Activated naive CD4-positive, alpha-beta T cell (primary cell): ENCODE measurements at regions not wholly inside any gene's neighbourhood (a gene's known extent, or its start where the extent isn't known, plus 50 kb on each side); places are given as distances from the start of the nearest gene placed in this dataset.

Experiments used
- DNase-seq, 4 experiments: peaks; one replicate each; lab custom pipeline; 2025; lab: John Stamatoyannopoulos, UW

DNA sequence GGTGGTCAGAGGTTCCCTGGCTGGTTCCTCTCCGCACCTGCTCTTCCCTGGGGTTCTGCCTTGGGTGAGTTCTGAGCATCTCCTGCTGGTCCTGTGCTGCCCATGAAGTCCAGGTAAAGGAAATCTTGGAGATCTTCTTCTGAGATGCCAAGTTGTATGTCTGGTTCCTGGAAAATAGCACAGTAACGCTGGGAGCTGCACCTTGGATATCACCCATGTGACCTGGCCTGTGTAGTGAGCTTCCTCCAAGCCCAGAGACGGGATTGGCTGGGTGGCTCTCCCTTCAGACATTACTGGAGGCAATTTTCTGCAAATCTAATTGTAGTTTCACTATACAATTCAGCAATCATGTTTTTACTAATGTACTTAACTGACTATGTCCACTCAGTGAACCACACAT, 1281.1 kb downstream of the TMEM121 start:
- no peak for DNase-seq

DNA sequence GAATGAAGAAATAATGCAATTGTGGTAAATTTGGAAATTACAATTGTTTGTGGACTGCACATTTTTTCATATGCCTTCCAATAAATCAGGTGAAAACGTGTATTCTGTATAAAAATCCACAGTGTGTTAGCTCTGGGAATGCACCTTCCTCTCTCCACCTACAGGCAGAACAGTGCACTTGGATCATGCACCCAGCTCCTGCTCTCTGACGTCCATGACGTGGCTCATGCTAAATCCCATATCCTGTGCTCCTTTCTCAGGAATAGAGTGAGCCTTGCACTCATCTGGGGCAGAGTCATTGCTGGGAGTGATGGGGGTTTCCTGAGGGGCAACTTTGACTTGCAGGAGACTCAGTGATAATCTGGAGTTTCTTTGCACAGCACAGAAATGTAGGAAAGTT, 1282.1 kb downstream of the TMEM121 start:
- no peak for DNase-seq

DNA sequence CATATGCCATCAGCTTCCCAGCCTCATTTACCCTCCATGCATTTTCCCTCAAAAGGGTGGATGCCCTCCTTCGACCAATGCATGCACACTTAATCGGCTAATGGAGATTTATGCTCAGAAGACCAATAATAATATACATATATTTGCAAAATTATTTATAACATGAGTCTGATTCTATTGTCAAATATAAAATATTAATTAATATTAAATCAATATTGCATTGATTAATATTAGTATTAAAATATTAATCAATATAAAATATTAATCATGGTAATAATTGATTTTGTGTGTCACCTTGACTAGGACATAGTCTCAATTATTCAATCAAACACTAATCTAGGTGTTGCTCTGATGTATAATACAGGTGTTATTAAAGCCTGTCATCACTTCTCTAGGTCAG, 1282.5 kb downstream of the TMEM121 start:
- no peak for DNase-seq

DNA sequence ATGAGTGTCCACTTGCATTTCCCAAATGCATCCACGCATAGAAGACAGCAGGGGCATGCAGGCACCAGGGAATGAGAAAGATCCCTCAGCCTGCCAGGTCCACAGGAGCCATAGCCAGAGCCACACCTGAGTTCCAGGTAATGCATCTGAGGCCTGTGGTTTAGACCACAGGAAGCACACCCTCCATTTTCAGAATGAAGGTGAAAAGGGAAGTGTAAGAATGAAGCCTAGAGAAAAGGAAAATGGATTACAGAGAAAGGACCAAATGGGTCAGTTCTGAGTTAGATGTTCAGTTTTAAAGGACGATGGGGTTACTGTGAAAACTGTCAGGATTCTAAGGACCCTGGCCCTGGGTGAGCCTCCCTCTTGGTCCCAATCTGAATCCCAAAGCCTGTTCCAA, 1283.2 kb downstream of the TMEM121 start:
- no peak for DNase-seq

DNA sequence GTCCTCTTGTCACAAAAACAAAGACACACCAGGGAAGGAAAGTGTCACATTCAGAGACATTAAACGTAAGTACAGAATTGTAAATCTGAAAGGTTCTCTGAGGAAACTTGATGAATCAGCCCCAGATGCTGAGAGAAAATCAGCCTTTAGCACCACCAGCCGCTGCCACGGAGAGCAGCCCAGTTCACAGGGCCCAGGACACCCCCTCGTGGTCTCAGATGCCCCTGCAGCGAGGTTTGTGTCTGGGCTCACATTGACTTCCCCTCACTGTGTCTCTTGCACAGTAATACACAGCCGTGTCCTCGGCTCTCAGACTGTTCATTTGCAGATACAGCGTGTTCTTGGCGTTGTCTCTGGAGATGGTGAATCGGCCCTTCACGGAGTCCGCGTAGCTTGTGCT, 1283.8 kb downstream of the TMEM121 start:
- DNase-seq = peak in 1 of 4 experiments; percentile 3

DNA sequence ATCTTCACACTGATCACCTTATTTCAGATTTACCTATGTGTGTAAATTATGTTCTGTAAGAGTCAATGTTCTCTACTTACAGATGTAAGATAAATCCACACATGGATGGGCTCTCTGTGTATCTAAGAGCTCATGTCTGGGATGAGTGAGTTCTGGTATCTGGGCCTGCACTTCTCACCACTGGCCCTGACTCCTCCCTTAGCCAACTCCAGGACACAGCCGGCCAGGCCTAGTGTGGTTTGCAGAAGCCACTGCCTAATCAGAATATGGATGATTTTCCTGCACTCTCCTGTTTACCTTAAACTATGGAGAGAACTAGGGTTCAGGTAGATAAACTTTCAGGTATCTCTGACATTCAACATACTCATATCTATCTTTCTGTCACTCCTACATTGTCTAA, 1284.8 kb downstream of the TMEM121 start:
- DNase-seq = no peak

DNA sequence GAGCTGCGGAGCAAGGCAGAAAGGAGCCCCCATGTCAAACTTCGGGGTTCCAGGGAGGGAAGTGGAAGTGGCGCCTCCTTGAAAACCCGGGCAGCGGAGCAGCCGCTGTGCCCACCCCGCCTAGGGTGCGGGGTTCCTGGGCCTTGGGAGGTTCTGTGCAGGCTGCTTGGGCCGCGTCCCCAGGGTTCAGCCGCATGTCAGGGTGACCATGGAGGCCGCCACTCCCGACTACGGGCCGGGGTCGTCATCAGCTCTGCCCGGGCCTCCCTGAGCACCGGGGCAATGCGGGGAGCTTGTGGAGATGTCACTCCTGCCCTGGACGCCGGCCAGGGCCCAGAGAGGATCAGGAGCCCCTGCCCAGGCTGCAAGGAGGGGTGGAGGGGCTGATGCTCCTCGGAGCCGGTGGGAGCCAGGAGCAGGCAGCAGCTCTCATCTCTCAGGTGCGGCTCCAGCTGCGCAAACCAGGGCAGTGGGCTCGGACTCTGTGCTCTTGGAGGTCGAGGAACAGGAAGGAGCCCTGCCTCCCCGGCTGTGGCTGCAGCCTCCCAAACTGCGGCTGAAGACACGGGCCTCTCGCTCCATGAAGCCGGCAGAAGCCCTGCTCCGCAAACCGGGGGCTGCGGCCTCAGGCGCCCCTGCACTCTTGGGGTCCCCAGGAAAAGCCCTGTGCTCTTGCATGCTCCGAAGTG, 1286.5 kb downstream of the TMEM121 start:
- no peak for DNase-seq

DNA sequence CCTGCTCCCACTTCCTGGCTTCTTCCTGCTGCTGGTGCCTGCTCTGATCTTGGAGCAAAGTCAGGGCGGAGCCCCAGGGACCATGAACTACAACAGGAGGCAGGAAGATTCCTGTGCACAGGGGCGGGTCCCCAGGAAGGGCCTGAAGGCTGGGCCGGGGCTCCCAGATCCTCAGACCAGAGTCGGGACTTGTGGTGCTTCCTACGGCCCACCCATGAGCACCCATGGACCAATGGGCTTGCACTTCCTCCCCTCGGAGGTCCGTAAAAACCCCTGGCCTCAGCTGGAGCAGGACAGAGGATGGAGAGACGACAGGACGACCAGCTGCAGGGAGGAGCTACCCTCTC, 1287.1 kb downstream of the TMEM121 start:
- no peak for DNase-seq

DNA sequence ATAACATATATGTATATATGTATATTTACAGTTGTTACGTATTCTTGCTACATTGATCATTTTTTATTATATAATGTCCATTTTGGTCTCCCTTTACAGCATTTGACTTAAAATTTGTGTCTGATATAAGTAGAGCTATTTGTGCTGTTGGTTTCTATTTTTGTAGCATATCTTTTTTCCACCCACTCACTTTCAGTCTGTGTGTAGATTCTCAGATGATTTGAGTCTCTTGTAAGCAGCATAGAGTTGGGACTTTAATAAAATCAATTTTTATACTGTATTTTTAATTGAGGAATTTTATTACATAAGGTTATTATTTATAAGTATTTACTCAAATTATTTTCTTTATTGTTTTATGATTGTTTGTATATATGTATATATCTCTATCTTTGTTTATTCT, 1293.7 kb downstream of the TMEM121 start:
- no peak for DNase-seq

DNA sequence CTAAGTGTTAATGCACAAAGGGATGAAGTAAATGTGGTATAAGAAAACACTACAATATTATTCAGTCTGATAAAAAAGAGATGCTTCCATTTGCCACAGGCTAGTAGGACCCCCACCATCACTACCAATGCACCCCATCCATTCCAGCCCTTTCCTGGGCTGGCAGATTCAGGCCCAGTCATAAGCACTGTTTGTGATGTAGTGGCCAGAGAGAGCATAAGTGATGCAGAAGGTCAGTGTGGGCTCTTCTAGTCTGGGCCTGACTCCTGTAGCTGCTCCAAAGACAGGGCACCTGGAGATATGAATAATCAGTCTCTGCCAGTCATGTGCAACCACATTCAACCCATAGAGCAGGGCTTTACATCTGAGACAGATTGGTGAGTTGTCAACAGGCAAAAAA, 1294.7 kb downstream of the TMEM121 start:
- DNase-seq = no peak

DNA sequence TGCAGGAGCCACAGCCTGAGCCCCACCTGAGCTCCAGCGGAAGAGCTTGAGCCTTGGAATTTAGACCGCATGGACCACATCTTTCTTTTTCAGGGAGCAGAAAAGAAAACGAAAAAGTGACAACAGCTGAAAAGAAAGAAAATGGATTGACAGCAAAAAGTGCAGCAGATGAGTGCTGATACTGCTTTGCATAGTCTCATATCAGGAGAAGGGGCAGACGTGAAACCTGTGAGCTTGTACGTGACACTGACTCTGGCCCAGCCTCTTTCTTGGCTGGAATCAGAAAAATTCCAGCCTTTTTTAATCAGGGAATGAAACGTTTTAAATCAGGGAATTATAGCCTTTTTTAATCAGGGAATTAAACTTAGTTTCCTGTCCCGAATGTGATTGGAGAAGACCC, 1296.5 kb downstream of the TMEM121 start:
- DNase-seq = no peak

DNA sequence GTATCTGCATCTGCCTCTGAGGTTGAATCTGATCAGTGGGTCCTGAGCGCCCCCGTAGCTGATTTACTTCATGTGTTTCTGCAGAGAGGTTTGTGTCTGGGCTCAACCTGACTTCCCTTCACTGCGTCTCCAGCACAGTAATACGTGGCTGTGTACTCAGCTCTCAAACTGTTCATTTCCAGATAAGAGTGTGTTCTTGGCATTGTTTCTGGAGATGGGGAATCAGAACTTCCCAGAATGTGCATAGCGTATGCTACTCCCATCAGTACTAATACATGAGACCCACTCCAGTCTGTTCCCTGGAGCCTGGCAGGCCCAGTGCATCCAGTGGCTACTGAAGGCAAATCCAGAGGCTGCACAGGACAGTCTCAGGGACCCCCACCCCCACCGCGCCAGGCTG, 1297.2 kb downstream of the TMEM121 start:
- DNase-seq = no peak

DNA sequence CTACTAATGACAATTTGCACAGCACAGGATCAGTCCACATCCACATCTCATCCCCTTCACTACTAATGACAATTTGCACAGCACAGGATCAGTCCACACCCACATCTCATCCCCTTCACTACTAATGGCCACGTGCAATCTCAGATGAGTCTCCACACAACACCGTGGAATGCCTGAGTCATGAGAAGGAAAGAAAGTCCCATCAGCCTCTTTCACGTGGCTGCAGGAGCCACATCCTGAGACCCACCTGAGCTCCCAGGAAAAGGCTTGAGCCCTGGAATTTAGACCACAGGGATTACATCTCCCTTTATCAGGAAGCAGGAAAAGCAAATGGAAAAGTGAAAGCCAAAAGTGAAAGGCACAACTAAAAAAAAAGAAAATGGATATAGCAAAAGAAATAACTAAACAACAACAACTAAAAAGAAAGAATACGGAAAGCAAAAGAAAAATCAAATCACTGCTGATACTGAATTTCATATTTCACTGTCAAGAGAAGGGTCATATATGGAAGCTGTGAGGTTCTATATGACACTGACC, 1300.5 kb downstream of the TMEM121 start:
- DNase-seq = no peak

DNA sequence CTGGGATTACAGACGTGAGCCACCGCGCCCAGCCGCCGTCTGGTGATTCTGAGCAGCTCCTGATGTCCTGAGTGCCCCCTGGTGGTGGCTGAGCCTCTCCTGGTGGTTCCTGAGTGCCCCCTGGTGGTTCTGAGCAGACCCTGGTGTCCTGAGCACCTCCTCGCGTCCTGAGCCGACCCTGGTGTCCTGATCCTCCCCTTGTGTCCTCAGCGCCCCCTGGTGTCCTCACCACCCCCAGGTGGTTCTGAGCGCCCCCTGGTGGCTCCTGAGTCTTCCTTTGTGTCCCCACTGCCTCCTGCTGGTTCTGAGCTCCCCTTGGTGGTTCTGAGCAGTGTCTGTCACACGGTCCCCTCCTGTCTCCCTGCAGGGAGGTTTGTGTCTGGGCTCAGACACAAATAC, 1304.9 kb downstream of the TMEM121 start:
- peak in 2 of 4 experiments; percentile 34 to 46 for DNase-seq

DNA sequence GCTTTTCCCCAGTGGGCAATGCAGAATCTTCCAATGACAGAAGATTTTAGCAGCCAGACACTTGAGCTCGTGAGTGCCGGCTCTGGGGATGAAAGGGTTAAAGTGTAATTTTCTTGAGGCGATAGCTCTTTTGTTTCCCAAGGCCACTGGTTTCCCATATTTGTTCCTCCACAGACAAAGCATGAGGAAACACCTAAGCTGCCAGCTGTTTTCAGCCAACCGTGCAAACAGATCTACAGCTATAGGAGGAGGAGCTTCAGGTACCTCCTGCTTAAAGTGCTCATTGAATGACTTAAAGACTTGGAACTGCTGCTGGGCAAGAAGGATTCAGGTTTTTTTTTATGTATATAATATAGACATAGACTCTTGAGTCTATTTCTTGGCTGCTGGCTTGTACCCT, 1311.5 kb downstream of the TMEM121 start:
- no peak for DNase-seq

DNA sequence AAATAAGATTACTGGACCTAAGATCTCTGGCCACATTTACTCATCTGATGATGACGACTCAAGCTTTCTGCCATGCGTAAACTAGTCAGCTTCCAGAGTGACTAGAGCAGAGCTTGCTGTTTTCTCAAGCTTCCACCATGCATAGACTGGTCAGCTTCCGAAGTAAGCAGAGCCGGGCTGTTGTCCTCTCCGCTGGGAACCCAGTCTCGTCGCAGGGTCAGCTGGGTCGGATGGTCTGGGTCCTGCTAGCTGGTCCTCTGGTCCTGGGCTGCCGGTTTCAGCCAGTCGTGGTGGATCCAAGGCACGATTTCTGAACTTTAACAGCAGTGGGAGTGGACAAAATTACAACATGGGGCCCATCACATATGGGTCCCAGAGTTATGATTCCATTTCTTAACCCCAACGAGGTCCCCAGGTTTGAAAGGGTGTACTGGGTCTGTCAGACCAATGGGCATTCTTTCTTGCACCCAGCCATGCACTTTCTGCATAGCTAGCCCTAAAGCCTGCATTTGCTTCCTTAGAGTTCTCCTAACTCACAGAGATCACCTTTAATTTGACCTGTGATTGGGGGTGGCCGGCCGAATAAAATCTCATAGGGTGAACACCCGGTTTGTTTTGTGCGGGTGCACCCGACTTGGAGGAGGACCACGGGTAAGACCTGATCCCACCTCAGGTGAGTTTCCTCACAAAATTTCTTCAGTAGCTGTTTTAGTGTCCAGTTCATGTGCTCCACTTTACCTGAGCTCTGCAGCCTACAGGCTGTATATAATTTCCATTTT, 1312.8 kb downstream of the TMEM121 start:
- DNase-seq = no peak

DNA sequence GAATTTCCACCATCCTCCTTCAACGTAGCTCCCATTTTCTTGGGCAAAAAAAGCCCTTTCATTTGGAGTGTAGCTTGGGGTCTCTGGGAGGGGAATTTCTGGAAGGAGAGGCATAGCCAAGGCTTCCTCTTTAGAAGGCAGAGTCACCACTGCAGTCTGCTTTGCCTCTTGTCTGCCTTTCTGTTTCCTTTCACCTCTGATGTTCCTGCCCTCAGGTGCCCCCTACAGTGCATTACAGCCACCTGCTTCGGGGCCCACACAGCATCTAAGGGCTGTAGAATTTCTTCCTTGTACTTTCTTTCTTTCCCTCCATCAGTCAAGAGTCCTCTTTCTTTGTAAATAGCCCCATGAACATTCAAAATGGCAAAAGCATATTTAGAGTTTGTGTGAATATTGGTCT, 1313.9 kb downstream of the TMEM121 start:
- DNase-seq = no peak

DNA sequence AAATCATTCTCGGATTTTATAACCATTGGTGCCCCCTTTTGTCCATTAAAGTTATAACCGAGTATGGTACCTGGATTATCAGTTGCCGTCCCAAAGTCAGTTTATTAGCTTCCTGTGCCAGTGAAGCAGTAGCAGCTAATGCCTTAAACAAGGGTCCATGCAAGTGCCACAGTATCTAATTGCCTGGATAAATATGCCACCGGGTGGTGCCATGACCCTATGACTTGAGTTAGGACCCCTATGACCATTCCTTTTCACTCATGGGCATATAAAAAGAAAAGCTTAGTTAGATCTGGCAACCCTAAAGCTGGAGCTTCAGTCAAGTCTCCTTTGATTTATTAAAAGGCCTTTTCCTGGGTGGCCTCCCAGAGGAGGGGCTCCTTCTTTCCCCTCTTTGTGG, 1314.6 kb downstream of the TMEM121 start:
- DNase-seq = no peak

DNA sequence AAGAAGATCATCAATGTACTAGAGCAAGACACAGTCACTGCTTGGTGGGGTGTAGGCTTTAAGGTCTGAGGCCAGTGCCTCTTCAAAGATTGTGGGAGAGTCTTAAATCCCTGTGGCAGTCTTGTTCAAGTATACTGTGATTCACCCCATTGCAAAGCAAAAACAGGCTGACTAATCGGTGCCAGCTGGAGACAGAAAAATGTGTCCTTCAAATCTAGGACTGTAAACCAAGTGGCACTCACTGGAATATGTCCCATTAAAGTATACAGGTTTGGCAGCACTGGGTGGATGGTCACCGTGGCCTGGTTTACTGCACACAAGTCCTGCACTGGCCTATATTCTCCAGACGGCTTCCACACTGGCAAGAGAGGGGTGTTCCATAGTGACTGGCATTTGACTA, 1315.3 kb downstream of the TMEM121 start:
- no peak for DNase-seq

DNA sequence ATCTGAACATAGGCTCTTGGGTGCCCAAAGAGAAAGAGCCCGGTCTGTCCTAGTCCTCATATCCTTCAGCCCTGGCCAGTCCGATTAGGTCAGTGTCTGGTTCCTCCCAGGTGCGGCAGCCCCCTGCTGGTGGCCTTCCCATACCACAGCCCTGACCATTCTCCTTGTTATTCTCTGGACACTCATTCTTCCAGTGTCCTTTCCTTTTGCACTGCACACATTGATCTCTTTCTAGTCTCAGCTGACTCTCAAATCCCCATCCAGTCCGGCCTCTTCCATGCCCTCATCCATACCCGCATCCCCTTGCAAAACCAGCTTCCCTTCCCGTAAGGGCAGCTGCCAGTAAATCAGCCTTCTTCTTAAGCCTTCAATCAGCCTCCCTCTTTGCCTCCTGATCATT, 1316.3 kb downstream of the TMEM121 start:
- no peak for DNase-seq

DNA sequence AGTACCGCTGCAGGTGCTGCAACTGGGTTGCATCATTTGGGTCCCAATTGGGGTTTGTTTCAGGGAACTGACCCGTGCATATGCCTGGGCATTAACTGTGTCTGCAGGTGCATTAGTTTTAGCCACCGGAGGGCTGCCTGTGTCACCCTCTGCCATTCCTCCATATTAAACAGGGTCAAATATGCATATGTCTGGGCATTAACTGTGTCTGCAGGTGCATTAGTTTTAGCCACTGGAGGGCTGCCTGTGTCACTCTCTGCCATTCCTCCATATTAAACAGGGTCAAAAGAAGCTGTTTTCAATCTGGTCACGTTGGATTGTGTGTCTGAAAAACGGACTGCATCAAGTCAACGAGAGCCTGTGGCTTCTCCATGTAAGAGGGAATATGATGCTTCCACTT, 1317.0 kb downstream of the TMEM121 start:
- DNase-seq = no peak

DNA sequence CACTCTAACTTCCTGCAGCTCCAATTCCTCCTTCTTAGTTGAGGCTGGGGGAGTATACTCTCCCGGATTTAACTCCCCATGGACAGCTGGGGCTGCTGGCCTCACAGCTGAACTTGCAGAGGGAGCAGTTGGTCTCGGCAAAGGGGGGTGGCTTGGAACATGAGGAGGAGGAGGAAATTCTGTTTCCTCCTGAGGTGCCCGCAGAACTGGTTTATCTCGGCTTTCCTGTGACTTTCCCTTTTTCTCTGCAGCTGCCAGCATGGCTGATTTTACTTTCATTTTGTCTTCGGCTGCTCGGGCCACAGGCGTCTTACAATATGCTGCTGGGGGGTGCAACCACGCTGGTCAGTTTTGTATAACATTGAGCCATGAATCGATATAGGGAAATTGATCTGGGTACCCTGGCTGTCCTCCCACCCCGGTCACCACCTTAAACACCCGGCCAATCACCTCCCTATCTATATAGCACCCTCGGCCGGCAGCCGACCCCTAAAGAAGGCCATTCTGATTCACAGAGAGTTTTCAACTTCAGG, 1317.6 kb downstream of the TMEM121 start:
- DNase-seq = no peak

DNA sequence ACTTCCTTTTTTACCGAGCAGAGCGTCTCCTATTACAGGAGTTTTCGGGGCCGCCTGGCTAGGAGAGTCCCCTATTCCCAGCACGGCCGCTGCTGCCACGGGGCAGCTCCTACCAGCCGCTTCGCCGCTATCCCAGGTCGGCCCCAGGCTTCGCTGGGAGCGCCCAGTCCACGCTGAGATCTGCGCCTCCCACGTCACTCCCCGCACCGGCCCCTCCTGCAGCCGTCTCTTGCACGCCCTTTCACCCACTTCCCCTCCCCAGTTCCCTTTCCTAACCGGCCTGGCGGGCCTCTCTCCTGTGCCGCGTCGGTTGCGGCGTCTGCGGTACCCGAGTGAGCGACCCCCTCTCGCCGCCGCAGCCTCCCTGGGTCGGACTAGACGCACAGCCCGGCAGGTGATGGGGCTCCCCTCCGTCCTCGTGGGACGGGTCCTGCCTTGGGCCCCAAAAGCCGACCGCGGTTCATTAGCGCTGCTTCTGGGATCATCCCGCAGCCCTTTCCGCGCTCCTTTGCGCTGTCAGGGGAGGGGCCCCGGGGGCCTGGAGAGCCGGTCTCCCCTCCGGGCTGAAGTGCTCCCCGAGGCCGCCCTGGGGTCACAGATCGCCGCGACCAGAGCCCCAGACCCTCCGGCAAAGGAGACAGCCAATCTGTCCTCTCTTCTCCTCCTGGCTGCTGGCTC, 1318.4 kb downstream of the TMEM121 start:
- peak in 2 of 4 experiments; percentile 32 to 53 for DNase-seq
